ENCODE measurements at regions not wholly inside any gene's neighbourhood (a gene's known extent, or its start where the extent isn't known, plus 50 kb on each side); places are given as distances from the start of the nearest gene placed in this dataset.

DNA sequence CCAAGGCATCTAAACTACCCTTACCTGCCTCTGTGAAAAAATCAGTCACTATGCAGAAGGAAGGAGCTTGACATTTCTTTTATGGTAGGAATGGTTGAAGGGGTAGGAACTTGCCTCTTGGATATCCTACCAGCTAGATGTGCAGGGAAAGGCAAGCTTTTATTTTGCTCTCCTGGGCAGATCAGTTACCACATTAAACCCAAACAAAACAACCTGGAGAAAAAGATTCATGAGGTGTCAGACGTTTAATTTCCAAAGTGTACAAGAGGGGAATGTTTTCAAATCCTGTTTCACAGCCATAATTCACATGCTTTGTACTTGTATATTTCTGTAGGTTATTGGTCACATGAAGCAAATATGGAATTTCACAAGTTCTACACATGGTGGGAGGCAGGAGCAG, 67.0 kb upstream of the IFNG-AS1 start:
- ChIA-PET CTCF (interaction anchor here (1.1 to 2.1 kb wide), 4 partner anchors 9 to 21 kb away, joined by 3 to 7 read pairs (median 4); no protein-coding TSS in a partner anchor), POLR2A (no interaction called here)
- 35% methylated on average over 1 of the region's 1 CpG for WGBS (ENCODE audit: missing lambda C conversion rate)
- DNase-seq (ENCODE audit: low read depth in 1 of 2, low spot score in 1 of 2) (no peak), ATAC-seq (no peak), FAIRE-seq (no peak)
- Histone ChIP-seq H3K9me3 (no peaks in the 10 kb centered on the region), H3K27ac (no peak overlapping the region), H3K4me1 (peaks cover 28% of the 10 kb centered on the region), H3K4me2 (no peak overlapping the region), H3K4me3 (no peak overlapping the region)
- TF ChIP-seq TFCP2L1 (CRISPR knock-in tag; IDR thresholded peaks at IDR 0.05) (no peak), MAX (IDR thresholded peaks at IDR 0.05) (no peak), ZC3H11A (IDR thresholded peaks at IDR 0.05) (no peak), HOXA7 (CRISPR knock-in tag; IDR thresholded peaks at IDR 0.05) (no peak), HEYL (CRISPR knock-in tag; IDR thresholded peaks at IDR 0.05) (no peak), ESRRA (IDR thresholded peaks at IDR 0.05; ENCODE audit: borderline replicate concordance, low read length) (no peak), NR3C1 (IDR thresholded peaks at IDR 0.05) (no peak), FOSB (CRISPR knock-in tag; IDR thresholded peaks at IDR 0.05) (no peak), JUNB (IDR thresholded peaks at IDR 0.05) (no peak), EP300 (IDR thresholded peaks at IDR 0.05) (no peak), FOXS1 (CRISPR knock-in tag; IDR thresholded peaks at IDR 0.05) (no peak), KDM5A (IDR thresholded peaks at IDR 0.05) (no peak)
- TF ChIP-seq, protein P1, sequence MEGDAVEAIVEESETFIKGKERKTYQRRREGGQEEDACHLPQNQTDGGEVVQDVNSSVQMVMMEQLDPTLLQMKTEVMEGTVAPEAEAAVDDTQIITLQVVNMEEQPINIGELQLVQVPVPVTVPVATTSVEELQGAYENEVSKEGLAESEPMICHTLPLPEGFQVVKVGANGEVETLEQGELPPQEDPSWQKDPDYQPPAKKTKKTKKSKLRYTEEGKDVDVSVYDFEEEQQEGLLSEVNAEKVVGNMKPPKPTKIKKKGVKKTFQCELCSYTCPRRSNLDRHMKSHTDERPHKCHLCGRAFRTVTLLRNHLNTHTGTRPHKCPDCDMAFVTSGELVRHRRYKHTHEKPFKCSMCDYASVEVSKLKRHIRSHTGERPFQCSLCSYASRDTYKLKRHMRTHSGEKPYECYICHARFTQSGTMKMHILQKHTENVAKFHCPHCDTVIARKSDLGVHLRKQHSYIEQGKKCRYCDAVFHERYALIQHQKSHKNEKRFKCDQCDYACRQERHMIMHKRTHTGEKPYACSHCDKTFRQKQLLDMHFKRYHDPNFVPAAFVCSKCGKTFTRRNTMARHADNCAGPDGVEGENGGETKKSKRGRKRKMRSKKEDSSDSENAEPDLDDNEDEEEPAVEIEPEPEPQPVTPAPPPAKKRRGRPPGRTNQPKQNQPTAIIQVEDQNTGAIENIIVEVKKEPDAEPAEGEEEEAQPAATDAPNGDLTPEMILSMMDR (IDR thresholded peaks at IDR 0.05) = no peak

- 43% methylated on average over 2 of the region's 2 CpGs for WGBS (ENCODE audit: missing lambda C conversion rate)
- CTCF ChIA-PET = interaction anchor here (1.0 to 1.7 kb wide), 4 partner anchors 10 to 320 kb away, joined by 4 to 10 read pairs (median 6); no protein-coding TSS in a partner anchor
- H3K9me3 ChIP-seq = no peaks in the 10 kb centered on the region
- peaks cover 16% of the 10 kb centered on the region for H3K4me1 ChIP-seq
- TF ChIP-seq CBX2 (IDR thresholded peaks at IDR 0.05; ENCODE audit: borderline replicate concordance, low read depth) = no peak
- no peak for TF ChIP-seq FOSB (CRISPR knock-in tag; IDR thresholded peaks at IDR 0.05)
- no peak for TF ChIP-seq GATA3 (IDR thresholded peaks at IDR 0.05; ENCODE audit: borderline replicate concordance)
- TF ChIP-seq, protein P1 (IDR thresholded peaks at IDR 0.05) = no peak
- TF ChIP-seq FOSL2 (IDR thresholded peaks at IDR 0.05) = no peak
- no peak for TF ChIP-seq FOSL2 (CRISPR knock-in tag; IDR thresholded peaks at IDR 0.05)
- TF ChIP-seq TP53 (CRISPR knock-in tag; IDR thresholded peaks at IDR 0.05) = no peak
- TF ChIP-seq HES2 (IDR thresholded peaks at IDR 0.05) = no peak
- no peak for TF ChIP-seq MAX (IDR thresholded peaks at IDR 0.05)
- TF ChIP-seq ZFP36 (IDR thresholded peaks at IDR 0.05; ENCODE audit: borderline replicate concordance, partially characterized antibody) = no peak
- TF ChIP-seq HDAC2 (IDR thresholded peaks at IDR 0.05) = no peak
- no peak for TF ChIP-seq MAFK (IDR thresholded peaks at IDR 0.05; ENCODE audit: partially characterized antibody)
- no peak for TF ChIP-seq RCOR1 (IDR thresholded peaks at IDR 0.05; ENCODE audit: low read depth, low read length)
- no peak for TF ChIP-seq EHF (CRISPR knock-in tag; IDR thresholded peaks at IDR 0.05)
- no peak for TF ChIP-seq KDM1A (IDR thresholded peaks at IDR 0.05; ENCODE audit: low read depth)
- TF ChIP-seq, protein P2, sequence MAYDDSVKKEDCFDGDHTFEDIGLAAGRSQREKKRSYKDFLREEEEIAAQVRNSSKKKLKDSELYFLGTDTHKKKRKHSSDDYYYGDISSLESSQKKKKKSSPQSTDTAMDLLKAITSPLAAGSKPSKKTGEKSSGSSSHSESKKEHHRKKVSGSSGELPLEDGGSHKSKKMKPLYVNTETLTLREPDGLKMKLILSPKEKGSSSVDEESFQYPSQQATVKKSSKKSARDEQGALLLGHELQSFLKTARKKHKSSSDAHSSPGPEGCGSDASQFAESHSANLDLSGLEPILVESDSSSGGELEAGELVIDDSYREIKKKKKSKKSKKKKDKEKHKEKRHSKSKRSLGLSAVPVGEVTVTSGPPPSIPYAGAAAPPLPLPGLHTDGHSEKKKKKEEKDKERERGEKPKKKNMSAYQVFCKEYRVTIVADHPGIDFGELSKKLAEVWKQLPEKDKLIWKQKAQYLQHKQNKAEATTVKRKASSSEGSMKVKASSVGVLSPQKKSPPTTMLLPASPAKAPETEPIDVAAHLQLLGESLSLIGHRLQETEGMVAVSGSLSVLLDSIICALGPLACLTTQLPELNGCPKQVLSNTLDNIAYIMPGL (CRISPR knock-in tag; IDR thresholded peaks at IDR 0.05; ENCODE audit: borderline replicate concordance) = no peak
- TF ChIP-seq NPAS2 (CRISPR knock-in tag; IDR thresholded peaks at IDR 0.05; ENCODE audit: borderline replicate concordance) = no peak
- TF ChIP-seq EHMT2 (IDR thresholded peaks at IDR 0.05; ENCODE audit: low read depth) = no peak
- no peak for FAIRE-seq
- POLR2A ChIA-PET = no interaction called here
- H3K27ac ChIP-seq = no peak overlapping the region
- no peak overlapping the region for H3K4me2 ChIP-seq
- no peak for DNase-seq (ENCODE audit: low read depth in 1 of 2, low spot score in 1 of 2)
- no peak for ATAC-seq
- H3K4me3 ChIP-seq = no peak overlapping the region
Measured at GRCh38 chr12:67925077-67925476, 64.2 kb upstream of the IFNG-AS1 start.

Data from A549 (cell line).